Keratinocyte (primary cell): ENCODE measurements at regions not wholly inside any gene's neighbourhood (a gene's known extent, or its start where the extent isn't known, plus 50 kb on each side); places are given as distances from the start of the nearest gene placed in this dataset.

Experiments
- EZH2 ChIP-seq: IDR thresholded peaks from one replicate; pipeline ENCODE4 v1.6.1; 2012; ENCODE audit warnings: inconsistent platforms, mild to moderate bottlenecking, low read length, moderate library complexity
- TF ChIP-seq, protein P1 (sequence below), 3 experiments: IDR thresholded peaks in 1 of 3; conservative IDR thresholded peaks in 1 of 3; optimal IDR thresholded peaks in 1 of 3; 2 replicates in 2 of 3; 3 replicates in 1 of 3; pipeline versions ENCODE3 to v1.5.1; 2011; ENCODE audit warnings: low read length in 3 of 3, mild to moderate bottlenecking in 3 of 3, moderate library complexity in 2 of 3, control low read depth in 1 of 3, inconsistent platforms in 1 of 3; ENCODE audit not compliant: insufficient read depth in 2 of 3; ENCODE audit errors: extremely low read depth in 1 of 3

DNA sequence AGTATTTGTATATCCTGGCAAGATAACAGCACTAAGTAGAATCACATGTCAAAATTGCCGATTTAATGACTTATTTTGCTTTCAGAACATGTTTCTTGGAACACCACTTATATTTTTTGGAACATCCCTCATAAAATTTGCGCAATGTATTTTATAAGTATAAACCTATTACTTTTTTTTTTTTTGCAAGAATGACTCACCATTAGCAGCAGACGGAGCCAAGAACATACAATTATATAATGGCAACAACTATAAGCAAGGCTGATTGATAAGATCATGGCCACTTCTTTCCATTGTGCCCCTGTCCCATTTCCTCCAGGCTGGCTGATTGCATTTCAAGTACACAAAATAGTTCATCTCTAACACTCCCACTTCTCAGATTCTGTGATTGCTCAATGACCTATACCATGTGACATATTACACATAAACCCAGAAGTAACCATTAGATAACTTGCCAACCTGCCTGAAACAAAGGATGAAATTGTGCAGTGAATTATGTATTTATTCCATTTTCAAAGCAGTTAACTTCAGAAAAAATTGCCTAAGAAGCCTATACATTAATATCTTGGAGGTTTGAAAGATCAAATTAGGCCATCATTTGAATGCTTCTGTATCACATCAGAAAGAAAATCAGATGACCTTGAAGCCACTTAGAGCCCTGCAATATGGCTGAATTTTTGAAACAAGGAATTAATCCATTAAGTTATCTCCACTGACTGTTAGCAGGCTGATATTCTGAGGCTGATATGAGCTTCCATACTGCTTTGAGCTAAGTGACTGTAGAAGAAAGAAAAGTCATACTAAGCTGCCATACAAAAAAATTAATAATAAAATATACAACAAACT is 77.8 kb upstream of the PRMT6 start:
- TF ChIP-seq, protein P1, sequence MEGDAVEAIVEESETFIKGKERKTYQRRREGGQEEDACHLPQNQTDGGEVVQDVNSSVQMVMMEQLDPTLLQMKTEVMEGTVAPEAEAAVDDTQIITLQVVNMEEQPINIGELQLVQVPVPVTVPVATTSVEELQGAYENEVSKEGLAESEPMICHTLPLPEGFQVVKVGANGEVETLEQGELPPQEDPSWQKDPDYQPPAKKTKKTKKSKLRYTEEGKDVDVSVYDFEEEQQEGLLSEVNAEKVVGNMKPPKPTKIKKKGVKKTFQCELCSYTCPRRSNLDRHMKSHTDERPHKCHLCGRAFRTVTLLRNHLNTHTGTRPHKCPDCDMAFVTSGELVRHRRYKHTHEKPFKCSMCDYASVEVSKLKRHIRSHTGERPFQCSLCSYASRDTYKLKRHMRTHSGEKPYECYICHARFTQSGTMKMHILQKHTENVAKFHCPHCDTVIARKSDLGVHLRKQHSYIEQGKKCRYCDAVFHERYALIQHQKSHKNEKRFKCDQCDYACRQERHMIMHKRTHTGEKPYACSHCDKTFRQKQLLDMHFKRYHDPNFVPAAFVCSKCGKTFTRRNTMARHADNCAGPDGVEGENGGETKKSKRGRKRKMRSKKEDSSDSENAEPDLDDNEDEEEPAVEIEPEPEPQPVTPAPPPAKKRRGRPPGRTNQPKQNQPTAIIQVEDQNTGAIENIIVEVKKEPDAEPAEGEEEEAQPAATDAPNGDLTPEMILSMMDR (optimal IDR thresholded peaks at IDR 0.05 in 1 of 3, IDR thresholded peaks at IDR 0.05 in 1 of 3, conservative IDR thresholded peaks at IDR 0.05 in 1 of 3; ENCODE audit: extremely low read depth in 1 of 3, insufficient read depth in 2 of 3, low read length in 3 of 3), result no peak
- no peak for TF ChIP-seq EZH2
